ENCODE measurements at regions not wholly inside any gene's neighbourhood (a gene's known extent, or its start where the extent isn't known, plus 50 kb on each side); places are given as distances from the start of the nearest gene placed in this dataset.
"Not testable (repeated sequence)": the region's sequence is repeated elsewhere in the genome, so short reads cannot be mapped to it uniquely, and the experiment has no call there.

DNA sequence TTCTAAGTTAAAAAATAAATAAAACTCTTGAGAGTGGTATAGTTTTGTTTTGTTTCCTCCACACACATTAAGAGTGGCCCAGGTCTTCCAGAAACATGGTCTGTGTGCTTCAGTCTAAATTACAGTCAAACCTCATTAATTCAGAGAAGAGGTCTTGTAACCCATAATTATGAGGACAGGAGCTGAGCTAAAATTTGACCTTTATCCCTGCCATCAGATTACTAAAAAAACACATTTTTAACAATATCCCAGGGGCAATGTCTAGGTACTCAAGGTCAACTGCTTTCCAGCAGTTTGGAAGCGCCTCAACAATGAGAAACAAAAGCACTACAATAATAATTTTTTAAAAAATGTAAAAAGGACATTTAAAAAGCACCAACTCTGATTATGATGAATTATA lies 184.1 kb upstream of the PFKP start:
- ATAC-seq: no peak
- intact Hi-C loops (cut with DNase I, micrococcal nuclease): no loop called here

DNA sequence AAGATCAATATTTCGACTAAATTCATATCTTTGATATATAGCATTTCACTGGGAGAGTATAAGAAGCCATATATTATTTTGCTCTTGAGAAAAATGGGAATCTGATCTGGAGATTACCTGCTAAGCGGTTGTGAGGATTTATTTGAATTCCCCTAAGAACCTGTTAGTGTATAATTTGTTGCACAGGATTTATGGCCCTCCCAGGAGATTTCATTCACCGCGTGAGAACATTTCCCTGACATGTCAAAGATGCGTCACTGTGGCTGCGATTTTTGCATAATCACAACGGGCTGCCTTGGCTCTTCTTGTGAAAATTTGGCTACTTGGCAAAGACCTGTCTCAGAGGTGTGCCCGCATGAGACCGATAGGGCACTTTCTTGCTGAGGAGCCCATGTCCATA lies 184.7 kb upstream of the PFKP start:
- intact Hi-C loops (cut with DNase I, micrococcal nuclease): no loop called here
- ATAC-seq: no peak
- TF ChIP-seq, protein P1, sequence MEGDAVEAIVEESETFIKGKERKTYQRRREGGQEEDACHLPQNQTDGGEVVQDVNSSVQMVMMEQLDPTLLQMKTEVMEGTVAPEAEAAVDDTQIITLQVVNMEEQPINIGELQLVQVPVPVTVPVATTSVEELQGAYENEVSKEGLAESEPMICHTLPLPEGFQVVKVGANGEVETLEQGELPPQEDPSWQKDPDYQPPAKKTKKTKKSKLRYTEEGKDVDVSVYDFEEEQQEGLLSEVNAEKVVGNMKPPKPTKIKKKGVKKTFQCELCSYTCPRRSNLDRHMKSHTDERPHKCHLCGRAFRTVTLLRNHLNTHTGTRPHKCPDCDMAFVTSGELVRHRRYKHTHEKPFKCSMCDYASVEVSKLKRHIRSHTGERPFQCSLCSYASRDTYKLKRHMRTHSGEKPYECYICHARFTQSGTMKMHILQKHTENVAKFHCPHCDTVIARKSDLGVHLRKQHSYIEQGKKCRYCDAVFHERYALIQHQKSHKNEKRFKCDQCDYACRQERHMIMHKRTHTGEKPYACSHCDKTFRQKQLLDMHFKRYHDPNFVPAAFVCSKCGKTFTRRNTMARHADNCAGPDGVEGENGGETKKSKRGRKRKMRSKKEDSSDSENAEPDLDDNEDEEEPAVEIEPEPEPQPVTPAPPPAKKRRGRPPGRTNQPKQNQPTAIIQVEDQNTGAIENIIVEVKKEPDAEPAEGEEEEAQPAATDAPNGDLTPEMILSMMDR (IDR thresholded peaks at IDR 0.05): no peak
- H3K4me1 ChIP-seq (ENCODE audit: low read depth): no peaks in the 10 kb centered on the region
- no peak for DNase-seq
- no peaks in the 10 kb centered on the region for H3K36me3 ChIP-seq (ENCODE audit: low read depth)
- no peak overlapping the region for H3K4me3 ChIP-seq
- no peaks in the 10 kb centered on the region for H3K9me3 ChIP-seq

More for the DNA sequence above, 184.1 kb upstream of the PFKP start:
- no peaks in the 10 kb centered on the region for H3K9me3 ChIP-seq
- TF ChIP-seq, protein P1 (IDR thresholded peaks at IDR 0.05): no peak
- H3K4me3 ChIP-seq: no peak overlapping the region
- no peak for DNase-seq
- H3K36me3 ChIP-seq (ENCODE audit: low read depth): no peaks in the 10 kb centered on the region
- no peaks in the 10 kb centered on the region for H3K4me1 ChIP-seq (ENCODE audit: low read depth)

DNA sequence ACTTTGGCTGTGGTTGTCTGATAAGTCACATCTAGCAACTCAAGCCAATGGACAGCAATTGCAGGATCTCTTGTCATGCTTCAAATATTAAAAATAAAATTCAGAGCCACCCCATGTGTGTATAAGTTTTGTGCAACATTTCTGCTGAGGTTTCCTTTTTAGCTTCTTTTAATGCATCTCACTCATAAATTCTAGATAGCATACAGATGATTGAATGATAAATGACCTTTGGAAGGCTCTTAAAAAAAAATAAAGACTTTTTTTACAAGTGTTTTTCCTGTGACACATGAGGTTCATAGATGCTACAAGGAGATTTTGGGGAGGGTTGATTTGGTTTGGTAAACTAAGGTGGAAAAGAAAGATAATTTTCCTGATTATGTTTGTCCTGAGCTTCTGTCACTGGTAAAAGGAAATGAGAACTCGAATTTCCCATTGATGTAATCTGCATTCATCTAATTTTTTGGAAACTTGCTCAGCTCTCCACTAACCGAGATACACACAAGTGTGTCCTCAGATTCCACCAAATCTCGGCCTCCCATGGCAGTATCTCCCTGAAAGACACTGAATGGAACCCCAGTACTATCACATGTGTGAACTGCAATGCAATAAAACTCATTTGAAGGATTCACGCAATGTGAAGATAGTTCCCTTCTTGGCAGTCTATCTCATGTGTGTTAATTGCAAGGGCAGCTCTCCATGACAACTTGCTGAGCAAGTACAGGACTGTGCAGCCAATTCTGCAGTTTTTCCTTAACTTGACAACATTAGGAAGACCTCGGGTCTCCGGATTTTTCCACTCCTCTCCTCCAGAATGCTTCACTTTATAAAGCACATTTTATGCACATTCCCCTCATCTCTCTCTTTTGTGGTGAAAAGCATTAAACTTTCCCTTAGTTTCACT lies 185.4 kb upstream of the PFKP start:
- intact Hi-C loops (cut with DNase I, micrococcal nuclease): no loop called here
- no peaks in the 10 kb centered on the region for H3K4me1 ChIP-seq (ENCODE audit: low read depth)
- ATAC-seq (no peak), DNase-seq (no peak)
- TF ChIP-seq, protein P1 (IDR thresholded peaks at IDR 0.05): no peak
- H3K4me3 ChIP-seq: no peak overlapping the region
- H3K9me3 ChIP-seq: no peaks in the 10 kb centered on the region
- no peaks in the 10 kb centered on the region for H3K36me3 ChIP-seq (ENCODE audit: low read depth)

DNA sequence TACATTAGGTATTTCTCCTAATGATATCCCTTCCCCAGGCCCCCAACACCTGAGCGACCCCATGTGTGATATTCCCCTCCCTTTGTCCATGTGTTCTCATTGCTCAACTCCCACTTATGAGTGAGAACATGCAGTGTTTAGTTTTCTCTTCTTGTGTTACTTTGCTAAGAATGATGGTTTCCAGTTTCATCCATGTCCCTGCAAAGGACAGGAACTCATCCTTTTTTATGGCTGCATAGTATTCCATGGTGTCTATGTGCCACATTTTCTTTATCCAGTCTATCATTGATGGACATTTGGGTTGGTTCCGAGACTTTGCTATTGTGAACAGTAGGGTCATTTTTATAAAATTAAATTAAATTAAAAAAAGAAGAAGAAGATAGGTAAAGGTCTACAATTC lies 187.3 kb upstream of the PFKP start:
- DNase-seq; ATAC-seq; H3K4me1 ChIP-seq (ENCODE audit: low read depth); intact Hi-C loops (cut with DNase I, micrococcal nuclease); H3K36me3 ChIP-seq (ENCODE audit: low read depth); H3K9me3 ChIP-seq; H3K4me3 ChIP-seq: not testable (repeated sequence)

DNA sequence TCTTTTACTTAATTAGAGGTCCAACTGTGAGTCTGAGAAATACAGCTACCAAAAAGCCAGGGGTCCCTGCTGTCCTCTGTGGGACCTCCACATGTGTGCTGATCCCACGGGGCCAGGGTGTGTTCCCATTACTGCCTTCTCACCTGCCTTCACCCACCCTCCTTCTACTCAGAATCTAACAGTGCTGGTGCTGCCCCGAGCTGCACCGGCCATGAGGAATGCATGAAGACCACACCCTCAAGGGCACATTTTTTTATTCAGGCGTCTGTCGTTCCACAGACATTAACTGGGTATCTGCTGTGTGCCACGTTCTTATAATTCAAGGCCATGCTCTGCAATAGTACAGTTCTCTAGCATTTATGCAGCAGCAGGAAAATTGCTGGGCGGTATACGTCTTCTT lies 188.5 kb upstream of the PFKP start:
- H3K4me1 ChIP-seq (ENCODE audit: low read depth): no peaks in the 10 kb centered on the region
- ATAC-seq: no peak
- TF ChIP-seq, protein P1 (IDR thresholded peaks at IDR 0.05): no peak
- DNase-seq: no peak
- no peaks in the 10 kb centered on the region for H3K36me3 ChIP-seq (ENCODE audit: low read depth)
- no peak overlapping the region for H3K4me3 ChIP-seq
- intact Hi-C loops (cut with DNase I, micrococcal nuclease): no loop called here
- no peaks in the 10 kb centered on the region for H3K9me3 ChIP-seq

DNA sequence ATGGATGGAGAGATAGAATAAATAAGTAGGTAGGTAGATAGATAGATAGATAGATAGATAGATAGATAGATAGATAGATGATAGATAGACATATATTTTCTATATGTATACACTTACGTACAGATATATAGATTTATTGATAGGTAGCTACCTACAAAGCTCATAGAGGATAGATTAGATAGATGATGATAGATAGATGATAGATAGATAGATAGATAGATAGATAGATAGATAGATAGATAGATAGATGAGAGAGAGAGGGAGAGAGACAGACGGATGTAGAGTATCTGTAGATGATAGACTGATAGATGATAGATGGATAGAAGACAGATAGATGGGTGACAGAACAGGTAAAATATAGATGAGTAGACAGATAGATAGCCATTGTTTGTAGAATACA lies 191.3 kb upstream of the PFKP start:
- TF ChIP-seq, protein P1 (IDR thresholded peaks at IDR 0.05): no peak
- no peaks in the 10 kb centered on the region for H3K9me3 ChIP-seq

More for the DNA sequence above, 191.3 kb upstream of the PFKP start:
- ATAC-seq (no peak), DNase-seq (no peak)
- Histone ChIP-seq H3K4me3 (no peak overlapping the region), H3K36me3 (ENCODE audit: low read depth) (no peaks in the 10 kb centered on the region), H3K4me1 (ENCODE audit: low read depth) (no peaks in the 10 kb centered on the region)
- intact Hi-C loops (cut with DNase I, micrococcal nuclease): no loop called here

All from mucosa of descending colon (tissue), 3 donors.